ENCODE measurements at regions not wholly inside any gene's neighbourhood (a gene's known extent, or its start where the extent isn't known, plus 50 kb on each side); places are given as distances from the start of the nearest gene placed in this dataset.

DNA sequence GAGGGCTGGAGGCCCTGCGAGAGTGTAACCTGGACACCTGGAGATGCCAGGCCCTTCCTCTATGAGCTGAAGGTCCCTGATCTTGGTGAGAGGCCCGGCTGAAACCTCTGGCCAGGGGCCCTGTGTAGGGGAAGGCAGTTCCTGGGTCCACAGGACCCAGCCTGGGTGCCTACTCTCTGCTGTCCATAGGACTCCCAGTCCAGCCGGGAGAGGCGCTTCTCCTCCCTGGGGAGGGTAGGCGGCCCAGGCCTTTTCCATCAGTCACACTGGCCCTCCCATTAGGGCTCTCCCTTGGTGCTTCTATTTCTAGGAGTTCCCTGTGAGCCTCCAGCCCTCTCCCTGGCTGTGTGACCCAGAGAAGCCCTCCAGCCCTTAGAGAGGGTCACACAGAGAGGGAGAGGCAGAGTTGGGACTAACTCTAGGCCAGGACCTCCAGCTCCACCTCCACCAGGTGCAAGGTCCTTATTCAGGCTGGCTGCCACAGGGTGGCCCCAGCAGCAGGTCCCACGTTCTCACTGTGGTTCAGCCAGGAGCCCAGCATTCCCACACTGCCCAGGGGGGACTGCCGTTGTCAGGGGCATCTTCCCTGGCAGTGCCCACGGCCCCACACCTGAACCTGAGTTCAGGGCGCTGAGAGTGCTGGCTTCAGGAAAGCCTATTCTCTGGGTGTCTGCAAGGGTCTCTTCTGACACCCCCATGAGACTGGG, 146.8 kb downstream of the SMAD6 start:
- no peak for DNase-seq

DNA sequence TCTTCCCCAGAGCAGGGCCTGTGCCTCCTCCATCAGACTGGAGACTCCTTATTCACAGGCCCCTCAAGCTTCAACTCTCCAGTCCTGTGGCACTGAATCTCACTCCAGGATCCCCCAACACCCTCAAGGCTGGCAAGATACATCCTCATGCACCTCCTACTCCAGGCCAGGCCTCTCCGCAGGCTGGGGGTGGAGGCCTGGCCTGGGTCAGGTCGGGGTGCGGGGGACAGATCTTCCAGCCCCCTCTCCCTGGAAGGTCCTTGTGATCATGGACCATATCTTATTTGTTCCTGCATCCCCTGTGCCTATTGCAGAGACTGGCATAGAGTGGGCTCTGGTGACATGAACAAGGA, 147.3 kb downstream of the SMAD6 start:
- no peak for DNase-seq

GRCh38 chr15:66849746-66850077, 147.7 kb downstream of the SMAD6 start:
- no peak for DNase-seq

- DNase-seq: no peak
Measured at GRCh38 chr15:66850078-66850991, 148.3 kb downstream of the SMAD6 start.

DNA sequence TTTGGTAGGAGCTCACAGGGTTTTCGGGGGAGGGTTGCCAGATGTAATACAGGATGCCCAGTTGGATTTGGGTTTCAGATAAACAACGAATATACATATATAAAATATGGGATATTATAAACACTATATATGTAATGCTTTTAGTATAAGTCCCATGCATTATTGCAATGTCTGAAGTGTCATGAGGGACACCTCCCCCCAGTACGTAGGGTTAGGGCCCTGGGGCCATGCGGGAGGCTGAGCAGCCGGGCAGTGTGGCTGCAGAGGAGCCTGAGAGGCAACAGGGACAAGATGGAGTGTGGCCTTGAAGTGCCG, 148.9 kb downstream of the SMAD6 start:
- no peak for DNase-seq

GRCh38 chr15:66851311-66852063, 149.5 kb downstream of the SMAD6 start:
- peak; percentile 86 for DNase-seq

- no peak for DNase-seq
Measured at GRCh38 chr15:66852064-66852905, 150.2 kb downstream of the SMAD6 start.

GRCh38 chr15:66854012-66854965, 152.3 kb downstream of the SMAD6 start:
- DNase-seq: no peak

DNA sequence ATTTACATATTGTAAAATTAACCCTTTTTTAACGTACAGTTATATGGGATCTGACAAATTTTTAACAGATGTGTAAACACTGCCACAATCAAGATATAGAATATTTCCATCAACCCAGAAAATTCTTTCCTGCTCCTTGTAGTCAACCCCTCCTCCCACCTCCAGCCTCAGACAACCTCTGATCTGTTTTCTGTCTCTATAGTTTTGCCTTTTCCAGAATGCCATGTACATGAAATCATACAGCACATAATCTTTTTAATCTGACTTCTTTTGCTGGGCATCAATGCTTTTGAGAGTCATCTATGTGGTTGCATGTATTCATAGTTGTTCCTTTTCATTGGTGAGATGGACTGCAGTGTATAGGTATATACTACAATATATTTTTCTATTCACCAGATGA, 153.0 kb downstream of the SMAD6 start:
- DNase-seq: no peak

GRCh38 chr15:66857694-66858093, 155.7 kb downstream of the SMAD6 start:
- DNase-seq: no peak

DNA sequence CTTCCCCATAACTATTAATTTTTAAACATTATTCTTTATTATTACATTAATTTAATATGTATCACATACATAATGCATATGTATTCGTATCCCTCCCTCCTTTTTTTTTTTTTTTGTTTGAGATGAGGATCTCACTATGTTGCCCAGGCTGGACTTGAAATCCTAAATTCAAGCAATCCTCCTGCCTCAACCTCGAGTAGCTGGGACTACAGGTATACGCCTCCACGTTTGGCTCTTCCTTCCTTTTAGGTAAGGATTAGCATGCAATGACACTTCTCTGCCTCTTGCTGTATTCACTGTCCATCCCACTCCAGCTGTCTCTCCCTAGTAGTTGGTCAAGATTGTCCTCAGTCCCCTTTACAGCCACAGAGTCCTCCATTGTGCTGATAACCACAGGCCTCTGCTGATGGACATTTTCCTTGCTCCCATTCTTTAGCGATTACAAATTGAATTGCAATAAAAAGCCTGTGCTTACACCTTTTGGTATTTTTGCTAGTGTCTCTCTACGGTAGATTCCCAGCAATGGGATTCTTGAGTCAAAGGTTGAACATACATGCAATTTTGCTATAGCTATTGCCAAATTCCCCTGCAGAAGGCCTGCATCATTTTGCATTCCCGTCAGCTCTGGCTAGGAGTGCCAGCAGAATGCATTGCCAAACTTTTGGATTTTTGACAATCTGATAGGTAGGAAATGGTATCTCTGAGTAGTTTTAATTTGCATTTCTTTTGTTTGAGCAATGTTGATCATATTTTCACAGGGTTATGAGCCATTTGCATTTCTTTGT, 156.6 kb downstream of the SMAD6 start:
- DNase-seq: no peak

DNA sequence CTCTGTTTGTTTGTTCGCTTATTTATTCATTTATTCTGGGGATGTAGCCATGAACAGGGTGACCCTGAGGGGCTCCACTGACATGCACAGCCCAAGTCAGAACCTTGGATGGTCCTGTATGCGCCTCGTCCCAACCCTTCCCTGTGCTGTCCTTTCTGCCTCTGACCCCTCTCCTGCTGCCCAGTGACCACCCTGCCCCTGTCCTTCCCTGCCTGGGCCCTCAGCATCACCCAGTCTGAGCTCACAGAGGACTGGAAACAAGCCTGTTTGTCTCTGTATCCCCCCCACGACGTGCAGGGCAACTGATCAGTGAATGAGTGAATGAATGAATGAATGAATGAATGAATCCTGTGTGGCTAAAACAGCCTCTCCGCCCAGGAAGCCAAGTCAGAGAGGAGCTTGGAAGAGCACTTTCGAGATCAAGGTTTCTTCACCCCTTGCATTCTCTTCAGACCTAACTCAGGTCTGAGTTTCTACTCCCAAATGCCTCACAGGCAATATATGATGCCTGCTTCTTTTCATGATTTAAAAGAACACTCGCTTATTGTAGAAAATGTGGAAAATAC, 157.7 kb downstream of the SMAD6 start:
- no peak for DNase-seq

GRCh38 chr15:66860844-66861243, 158.8 kb downstream of the SMAD6 start:
- no peak for DNase-seq

- DNase-seq: no peak
Measured at GRCh38 chr15:66862111-66862939, 160.3 kb downstream of the SMAD6 start.

DNA sequence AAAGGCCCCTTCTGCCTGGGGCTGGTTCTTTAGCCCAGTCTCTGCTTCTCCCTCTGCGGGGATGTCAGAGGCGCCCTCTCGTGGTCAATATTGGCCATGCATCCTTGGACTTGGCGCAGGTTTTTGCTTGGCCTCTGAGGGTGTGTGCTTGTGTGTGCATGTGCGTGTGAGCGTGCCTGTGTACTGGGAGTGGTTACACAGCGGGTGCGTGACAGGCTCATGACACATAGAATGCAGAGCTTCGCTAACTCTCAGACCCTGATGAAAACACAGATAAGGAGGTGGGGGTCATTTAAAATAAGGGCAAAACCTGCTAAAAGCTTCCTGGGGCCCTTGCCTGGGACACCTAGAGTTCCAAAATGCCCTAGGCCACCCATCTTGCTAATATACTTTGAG, 160.9 kb downstream of the SMAD6 start:
- peak; percentile 84 for DNase-seq

DNA sequence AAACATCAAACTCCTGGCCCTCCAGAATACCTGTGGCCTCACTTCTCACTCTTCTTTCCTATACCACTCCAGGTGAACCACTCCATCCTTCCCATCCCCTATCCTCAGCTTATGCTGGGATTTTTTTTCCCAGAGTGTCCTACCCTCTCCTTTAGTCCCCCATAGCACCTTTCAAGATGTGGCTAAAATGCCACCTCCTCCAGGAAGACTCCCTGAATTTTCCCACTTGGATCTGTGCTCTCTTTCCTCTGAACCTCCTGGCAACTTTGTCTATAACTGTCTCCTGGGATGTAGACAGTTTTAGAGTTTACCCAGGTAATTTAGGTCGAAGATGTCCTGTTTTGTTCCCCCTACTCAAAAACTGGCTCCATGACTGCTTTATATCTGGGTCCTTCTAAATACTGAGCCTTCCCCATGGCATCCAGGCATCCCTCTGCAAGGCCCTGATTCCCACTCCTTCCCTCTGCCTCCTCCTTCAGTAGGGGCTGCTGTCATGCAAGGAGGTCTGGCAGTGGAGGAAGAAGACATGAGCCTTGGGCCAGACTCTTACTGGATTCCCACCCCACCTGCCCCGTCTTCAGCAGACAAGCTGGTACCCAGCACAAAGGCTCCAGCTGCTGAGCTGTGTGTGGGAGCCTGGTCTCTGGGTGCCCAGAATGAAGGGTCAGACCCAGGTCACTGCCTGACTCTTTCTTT, 161.5 kb downstream of the SMAD6 start:
- no peak for DNase-seq

GRCh38 chr15:66864086-66864830, 162.2 kb downstream of the SMAD6 start:
- DNase-seq: no peak

GRCh38 chr15:66864871-66865281, 162.8 kb downstream of the SMAD6 start:
- DNase-seq: no peak

All from activated CD4-positive, alpha-beta T cell treated with anti-CD3 and anti-CD28 coated beads, Interleukin-2, Interleukin-6, amounts not matched to agents 100 ng/mL and 50 ng/mL, durations not matched to agents 16 hours and 8 hours (primary cell).